Type B pancreatic cell (in vitro differentiated cells): ENCODE measurements at regions not wholly inside any gene's neighbourhood (a gene's known extent, or its start where the extent isn't known, plus 50 kb on each side); places are given as distances from the start of the nearest gene placed in this dataset.
A peak's percentile ranks its signal among the peaks of the same experiment; 100 is the strongest.
"Not testable (repeated sequence)": the region's sequence is repeated elsewhere in the genome, so short reads cannot be mapped to it uniquely, and the experiment has no call there.

Experiments used
- DNase-seq: peaks from one replicate; pipeline ENCODE4 v3.0.0; 2021; ENCODE audit warnings: mixed read lengths; ENCODE audit not compliant: unreplicated experiment; ENCODE audit errors: extremely low spot score
- H3K27ac Mint-ChIP-seq: 2 replicates; pipeline ENCODE4 v1.8.0; 2021; ENCODE audit warnings: mild to moderate bottlenecking, mixed read lengths
- H3K27me3 Mint-ChIP-seq: 2 replicates; pipeline ENCODE4 v1.8.0; 2021; ENCODE audit warnings: mixed read lengths
- H3K36me3 Mint-ChIP-seq: 2 replicates; pipeline ENCODE4 v1.8.0; 2021; ENCODE audit warnings: mixed read lengths
- H3K4me1 Mint-ChIP-seq: one replicate; pipeline ENCODE4 v1.8.0; 2021; ENCODE audit warnings: mixed read lengths; ENCODE audit not compliant: unreplicated experiment
- H3K4me3 Mint-ChIP-seq: 2 replicates; pipeline ENCODE4 v1.8.0; 2021; ENCODE audit warnings: mild to moderate bottlenecking, mixed read lengths
- H3K9me3 Mint-ChIP-seq: 2 replicates; pipeline ENCODE4 v1.8.0; 2021; ENCODE audit warnings: mixed read lengths
- CTCF ChIP-seq: fragments of 200-600 bp; sonication (generic); conservative IDR thresholded peaks from 2 replicates; pipeline ENCODE4 v1.5.0; 2021; ENCODE audit warnings: antibody characterized with exemption, mild to moderate bottlenecking

DNA sequence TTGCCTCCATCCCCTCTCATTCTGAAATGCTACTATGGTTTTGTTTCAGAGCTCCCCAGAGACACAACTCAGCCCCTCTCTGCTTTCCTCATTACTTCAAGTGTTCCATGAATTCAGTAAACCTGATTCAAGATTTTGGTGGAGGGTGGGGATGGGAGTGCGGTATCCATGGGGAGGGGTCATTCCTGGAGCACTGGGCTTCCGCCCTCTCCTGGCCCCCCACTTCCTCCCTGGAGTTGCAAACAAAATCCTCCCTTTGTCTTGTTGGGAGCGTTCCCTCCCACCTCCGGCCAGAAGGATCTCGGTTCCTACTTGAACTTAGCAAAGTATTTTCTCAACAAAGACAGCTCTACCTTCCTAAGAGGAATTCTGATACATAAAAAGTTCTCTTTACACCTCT, 71.8 kb upstream of the LTA4H start:
- peaks cover 2% of the 10 kb centered on the region for H3K27me3 Mint-ChIP-seq
- no peaks in the 10 kb centered on the region for H3K9me3 Mint-ChIP-seq
- no peak for DNase-seq
- H3K36me3 Mint-ChIP-seq = no peaks in the 10 kb centered on the region
- no peak overlapping the region for H3K27ac Mint-ChIP-seq
- no peak for TF ChIP-seq CTCF
- H3K4me3 Mint-ChIP-seq = no peak overlapping the region
- peaks cover 7% of the 10 kb centered on the region for H3K4me1 Mint-ChIP-seq

- Mint-ChIP-seq H3K36me3 (no peaks in the 10 kb centered on the region), H3K27ac (no peak overlapping the region), H3K9me3 (no peaks in the 10 kb centered on the region), H3K4me3 (no peak overlapping the region), H3K4me1 (peaks cover 16% of the 10 kb centered on the region), H3K27me3 (peaks cover 11% of the 10 kb centered on the region)
- no peak for DNase-seq
- TF ChIP-seq CTCF = no peak
Observed at GRCh38 chr12:96108321-96108720, 72.9 kb upstream of the LTA4H start.

GRCh38 chr12:96108941-96109340, 73.6 kb upstream of the LTA4H start:
- peaks cover 11% of the 10 kb centered on the region for H3K27me3 Mint-ChIP-seq
- not testable (repeated sequence) for H3K4me3 Mint-ChIP-seq, H3K27ac Mint-ChIP-seq, H3K9me3 Mint-ChIP-seq, DNase-seq, H3K36me3 Mint-ChIP-seq
- H3K4me1 Mint-ChIP-seq = peaks cover 16% of the 10 kb centered on the region

DNA sequence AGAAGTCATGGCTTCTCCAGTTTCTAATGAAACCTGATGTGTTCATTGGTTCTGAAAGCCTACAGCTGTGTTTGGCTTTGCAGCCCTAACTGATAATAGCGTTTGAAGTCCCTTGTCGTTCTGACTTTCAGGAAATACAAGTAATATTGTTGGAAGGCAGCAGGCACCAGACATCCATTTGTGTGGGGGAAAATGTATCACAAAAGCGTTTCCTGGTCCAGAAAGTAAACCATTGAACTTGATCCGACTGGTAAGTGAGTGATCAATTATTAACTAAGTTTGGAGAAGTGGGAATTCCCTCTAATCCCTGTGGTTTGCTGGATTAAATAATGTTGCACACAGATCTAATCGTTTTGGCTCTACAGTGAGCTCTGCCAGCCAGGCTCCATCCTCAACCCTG, 77.3 kb upstream of the LTA4H start:
- Mint-ChIP-seq H3K27ac (no peak overlapping the region), H3K4me1 (peaks cover 20% of the 10 kb centered on the region), H3K4me3 (peak overlapping the region; percentile 0), H3K27me3 (peaks cover 11% of the 10 kb centered on the region), H3K36me3 (no peaks in the 10 kb centered on the region), H3K9me3 (no peaks in the 10 kb centered on the region)
- DNase-seq = no peak
- TF ChIP-seq CTCF = no peak

DNA sequence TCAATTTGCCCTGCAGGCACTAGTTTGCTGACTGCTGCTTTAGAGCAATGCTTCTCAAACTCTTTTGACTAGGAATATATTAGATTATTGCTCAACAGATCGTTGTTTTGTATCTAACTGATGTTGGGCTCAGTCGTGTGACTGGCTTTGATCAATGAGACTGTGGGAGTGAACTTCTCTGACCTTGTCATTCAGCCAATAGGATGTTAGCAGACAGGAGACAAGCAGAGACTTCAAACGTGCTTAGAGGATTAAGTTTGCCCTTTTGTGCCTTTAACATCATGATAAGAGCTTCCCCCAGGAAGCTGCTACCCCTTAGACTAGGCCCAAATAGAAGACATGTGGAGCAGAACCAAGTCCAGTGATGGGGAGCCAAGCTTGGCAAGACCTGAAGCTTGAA, 76.7 kb upstream of the ELK3 start:
- Mint-ChIP-seq H3K9me3 (no peaks in the 10 kb centered on the region), H3K27ac (no peak overlapping the region), H3K36me3 (no peaks in the 10 kb centered on the region), H3K4me1 (peaks cover 25% of the 10 kb centered on the region), H3K4me3 (no peak overlapping the region), H3K27me3 (peaks cover 9% of the 10 kb centered on the region)
- DNase-seq = no peak
- TF ChIP-seq CTCF = no peak

DNA sequence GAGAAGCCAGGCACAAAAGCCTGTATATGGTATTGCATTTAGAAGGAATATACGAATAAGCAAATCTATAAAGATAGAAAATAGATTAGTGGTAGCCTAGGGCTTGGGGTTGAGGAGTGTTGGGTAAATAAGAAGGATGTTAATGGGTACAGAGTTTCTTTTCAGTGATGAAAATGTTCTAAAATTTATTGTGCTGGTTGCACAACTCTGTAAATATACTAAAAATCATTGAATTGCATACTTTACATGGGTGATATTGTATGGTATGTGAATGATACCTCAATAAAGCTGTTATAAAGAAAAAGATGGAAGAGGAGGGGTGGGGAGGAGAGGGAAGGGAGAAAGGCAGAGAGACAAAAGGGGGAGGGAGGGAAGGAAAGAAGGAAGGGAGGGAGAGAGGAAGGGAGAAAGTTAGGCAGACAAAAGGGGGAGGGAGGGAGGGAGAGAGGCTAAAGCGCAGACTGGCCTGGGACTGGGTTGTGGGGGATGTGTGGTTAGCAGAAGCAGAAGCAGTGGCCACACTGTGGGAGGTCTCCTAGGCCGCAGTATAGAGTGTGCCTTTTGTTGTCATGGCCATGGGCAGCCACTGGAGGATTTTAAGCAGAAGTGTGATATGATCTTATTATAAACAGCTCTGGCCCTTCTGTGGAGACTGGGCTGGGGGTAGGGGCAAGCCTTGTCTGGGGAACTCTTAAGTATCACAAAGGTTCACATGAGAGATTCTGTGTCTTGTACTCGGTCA, 73.6 kb upstream of the ELK3 start:
- peak; percentile 34 for TF ChIP-seq CTCF
- DNase-seq = no peak
- Mint-ChIP-seq H3K9me3 (no peaks in the 10 kb centered on the region), H3K4me3 (no peak overlapping the region), H3K27me3 (no peaks in the 10 kb centered on the region), H3K4me1 (peaks cover 18% of the 10 kb centered on the region), H3K36me3 (no peaks in the 10 kb centered on the region), H3K27ac (peak overlapping the region; percentile 28)
